ENCODE measurements at regions not wholly inside any gene's neighbourhood (a gene's known extent, or its start where the extent isn't known, plus 50 kb on each side); places are given as distances from the start of the nearest gene placed in this dataset.

DNA sequence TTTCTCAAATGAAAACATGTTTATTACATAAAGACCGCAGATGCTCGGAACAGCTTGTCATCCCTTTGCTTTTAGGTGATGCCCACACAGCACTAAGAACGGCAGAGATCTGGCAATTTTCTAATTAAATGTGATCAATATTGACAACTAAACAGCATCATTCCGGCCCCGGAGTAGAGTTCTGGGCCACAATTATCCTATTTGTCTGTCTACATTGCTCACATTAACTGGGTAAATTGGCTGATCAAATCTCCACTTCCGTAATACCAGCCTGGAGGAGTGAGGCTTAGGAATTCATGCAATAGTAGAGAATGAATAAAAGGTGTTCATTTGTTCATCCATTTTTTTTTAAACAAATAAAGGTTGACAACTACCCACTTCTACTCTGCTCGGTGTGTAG lies 245.1 kb upstream of the C9orf72 start:
- H2BK120ac ChIP-seq (ENCODE audit: low read depth, low read length), result no peak overlapping the region
- H2AK9ac ChIP-seq (replicated peaks; ENCODE audit: low read depth, low read length, poor library complexity), result no peak overlapping the region
- no peak overlapping the region for H2BK15ac ChIP-seq (ENCODE audit: low read depth, low read length)
- no peak overlapping the region for H2AFZ ChIP-seq (replicated peaks; ENCODE audit: low read length, poor library complexity)
- H3K4me2 ChIP-seq (ENCODE audit: low read depth, low read length), result no peak overlapping the region
- H3K79me1 ChIP-seq (ENCODE audit: low read depth in 1 of 2, low read length in 2 of 2), result no peaks in the 10 kb centered on the region
- BruUV-seq (replicated peaks), result no TSS peak
- no peak overlapping the region for H3K56ac ChIP-seq (ENCODE audit: extremely low read depth, insufficient read depth, low read length)
- H2BK20ac ChIP-seq (ENCODE audit: low read depth, low read length), result no peak overlapping the region
- in situ Hi-C loops (cut with MboI; ENCODE audit: low sequenced_read_pairs) (no loop called here), intact Hi-C loops (cut with micrococcal nuclease) (no loop called here), dilution Hi-C loops (cut with HindIII; ENCODE audit: low sequenced_read_pairs, unreplicated experiment) (no loop called here)
- H3K14ac ChIP-seq (replicated peaks; ENCODE audit: low read depth, low read length), result no peak overlapping the region
- no peak overlapping the region for H3K9ac ChIP-seq (ENCODE audit: low read depth, low read length)
- H4K8ac ChIP-seq (ENCODE audit: low read depth in 2 of 2, low read length in 2 of 2), result no peak overlapping the region
- no peak overlapping the region for H3K4me3 ChIP-seq (ENCODE audit: insufficient read depth, low read depth, low read length)
- no peaks in the 10 kb centered on the region for H3K9me1 ChIP-seq (ENCODE audit: insufficient read depth, low read length)
- H3K23ac ChIP-seq (ENCODE audit: low read depth, low read length), result no peak overlapping the region
- no peak overlapping the region for H2BK5ac ChIP-seq (ENCODE audit: low read depth, low read length, poor library complexity, severe bottlenecking)
- no peak overlapping the region for H4K5ac ChIP-seq (ENCODE audit: low read depth, low read length)
- ChIA-PET CTCF (no interaction called here), POLR2A (ENCODE audit: unreplicated experiment) (no interaction called here)
- H3K36me3 ChIP-seq (ENCODE audit: control insufficient read depth, insufficient read depth, low read length), result no peaks in the 10 kb centered on the region
- WGBS, 2 experiments (ENCODE audit: extremely low coverage in 2 of 2, insufficient read length in 1 of 2), result 83% methylated on average over 1 of the region's 7 CpGs; no CpG with 5 or more reads in 1 of the 2 experiments
- H3K27ac ChIP-seq (ENCODE audit: insufficient read depth, low read length), result no peak overlapping the region
- no peak for ATAC-seq (ENCODE audit: low read depth)
- TF ChIP-seq MAFK (IDR thresholded peaks at IDR 0.05; ENCODE audit: low read depth, low read length) (no peak), BHLHE40 (IDR thresholded peaks at IDR 0.05; ENCODE audit: low read depth, low read length) (no peak), SMC3 (IDR thresholded peaks at IDR 0.05; ENCODE audit: low read depth, low read length) (no peak), FOS (IDR thresholded peaks at IDR 0.05; ENCODE audit: low read depth, low read length) (no peak), MAZ (IDR thresholded peaks at IDR 0.05; ENCODE audit: borderline replicate concordance, low read depth, low read length) (no peak), POLR2A (IDR thresholded peaks at IDR 0.05; ENCODE audit: low read depth, low read length) (no peak), RCOR1 (IDR thresholded peaks at IDR 0.05; ENCODE audit: insufficient replicate concordance, low read length) (no peak)
- TF ChIP-seq, protein P1, sequence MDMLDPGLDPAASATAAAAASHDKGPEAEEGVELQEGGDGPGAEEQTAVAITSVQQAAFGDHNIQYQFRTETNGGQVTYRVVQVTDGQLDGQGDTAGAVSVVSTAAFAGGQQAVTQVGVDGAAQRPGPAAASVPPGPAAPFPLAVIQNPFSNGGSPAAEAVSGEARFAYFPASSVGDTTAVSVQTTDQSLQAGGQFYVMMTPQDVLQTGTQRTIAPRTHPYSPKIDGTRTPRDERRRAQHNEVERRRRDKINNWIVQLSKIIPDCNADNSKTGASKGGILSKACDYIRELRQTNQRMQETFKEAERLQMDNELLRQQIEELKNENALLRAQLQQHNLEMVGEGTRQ (IDR thresholded peaks at IDR 0.05; ENCODE audit: low read depth, low read length), result no peak
- TF ChIP-seq, protein P2, sequence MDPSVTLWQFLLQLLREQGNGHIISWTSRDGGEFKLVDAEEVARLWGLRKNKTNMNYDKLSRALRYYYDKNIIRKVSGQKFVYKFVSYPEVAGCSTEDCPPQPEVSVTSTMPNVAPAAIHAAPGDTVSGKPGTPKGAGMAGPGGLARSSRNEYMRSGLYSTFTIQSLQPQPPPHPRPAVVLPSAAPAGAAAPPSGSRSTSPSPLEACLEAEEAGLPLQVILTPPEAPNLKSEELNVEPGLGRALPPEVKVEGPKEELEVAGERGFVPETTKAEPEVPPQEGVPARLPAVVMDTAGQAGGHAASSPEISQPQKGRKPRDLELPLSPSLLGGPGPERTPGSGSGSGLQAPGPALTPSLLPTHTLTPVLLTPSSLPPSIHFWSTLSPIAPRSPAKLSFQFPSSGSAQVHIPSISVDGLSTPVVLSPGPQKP (IDR thresholded peaks at IDR 0.05; ENCODE audit: borderline replicate concordance, low read depth, low read length), result no peak
- TF ChIP-seq, protein P3, sequence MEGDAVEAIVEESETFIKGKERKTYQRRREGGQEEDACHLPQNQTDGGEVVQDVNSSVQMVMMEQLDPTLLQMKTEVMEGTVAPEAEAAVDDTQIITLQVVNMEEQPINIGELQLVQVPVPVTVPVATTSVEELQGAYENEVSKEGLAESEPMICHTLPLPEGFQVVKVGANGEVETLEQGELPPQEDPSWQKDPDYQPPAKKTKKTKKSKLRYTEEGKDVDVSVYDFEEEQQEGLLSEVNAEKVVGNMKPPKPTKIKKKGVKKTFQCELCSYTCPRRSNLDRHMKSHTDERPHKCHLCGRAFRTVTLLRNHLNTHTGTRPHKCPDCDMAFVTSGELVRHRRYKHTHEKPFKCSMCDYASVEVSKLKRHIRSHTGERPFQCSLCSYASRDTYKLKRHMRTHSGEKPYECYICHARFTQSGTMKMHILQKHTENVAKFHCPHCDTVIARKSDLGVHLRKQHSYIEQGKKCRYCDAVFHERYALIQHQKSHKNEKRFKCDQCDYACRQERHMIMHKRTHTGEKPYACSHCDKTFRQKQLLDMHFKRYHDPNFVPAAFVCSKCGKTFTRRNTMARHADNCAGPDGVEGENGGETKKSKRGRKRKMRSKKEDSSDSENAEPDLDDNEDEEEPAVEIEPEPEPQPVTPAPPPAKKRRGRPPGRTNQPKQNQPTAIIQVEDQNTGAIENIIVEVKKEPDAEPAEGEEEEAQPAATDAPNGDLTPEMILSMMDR (conservative IDR thresholded peaks at IDR 0.05; ENCODE audit: low read depth, low read length), result no peak
- H4K91ac ChIP-seq (ENCODE audit: insufficient read depth, low read depth, low read length), result no peak overlapping the region
- no peaks in the 10 kb centered on the region for H3K9me3 ChIP-seq (ENCODE audit: control insufficient read depth, insufficient read depth, low read length)
- H3K27me3 ChIP-seq (ENCODE audit: control insufficient read depth, insufficient read depth, low read length), result no peaks in the 10 kb centered on the region
- H3K4me1 ChIP-seq (ENCODE audit: control insufficient read depth, insufficient read depth, low read length), result no peaks in the 10 kb centered on the region
- no peak overlapping the region for H3K18ac ChIP-seq (ENCODE audit: low read depth, low read length)
- H3K4ac ChIP-seq (ENCODE audit: low read depth, low read length), result no peak overlapping the region
- no peak overlapping the region for H2AK5ac ChIP-seq (ENCODE audit: low read depth, low read length)
- H4K20me1 ChIP-seq (ENCODE audit: insufficient read depth, low read length), result no peaks in the 10 kb centered on the region
- no peak for DNase-seq
